HAP-1 (cell line): ENCODE measurements at regions not wholly inside any gene's neighbourhood (a gene's known extent, or its start where the extent isn't known, plus 50 kb on each side); places are given as distances from the start of the nearest gene placed in this dataset.

Experiments
- DNase-seq, 2 experiments: peaks; one replicate each; pipeline ENCODE4 v3.0.0-alpha.2; 2016 to 2020; ENCODE audit warnings: low spot score in 2 of 2
- H3K27me3 ChIP-seq: fragments of 250-450 bp; sonication (Bioruptor Pico); 2 replicates; pipeline ENCODE4 v1.5.1; 2020; ENCODE audit warnings: low read depth, mild to moderate bottlenecking, moderate library complexity
- H3K36me3 ChIP-seq: fragments of 250-450 bp; sonication (Bioruptor Pico); replicated peaks from 2 replicates; pipeline ENCODE4 v1.5.1; 2020; ENCODE audit warnings: mild to moderate bottlenecking
- H3K4me1 ChIP-seq: fragments of 250-450 bp; sonication (Bioruptor Pico); 2 replicates; pipeline ENCODE4 v1.5.1; 2020; ENCODE audit warnings: mild to moderate bottlenecking
- H3K4me3 ChIP-seq: fragments of 250-450 bp; sonication (Bioruptor Pico); 2 replicates; pipeline ENCODE4 v1.5.1; 2020; ENCODE audit warnings: mild to moderate bottlenecking, moderate library complexity
- H3K9me3 ChIP-seq: fragments of 250-450 bp; sonication (Bioruptor Pico); 2 replicates; pipeline ENCODE4 v1.5.1; 2020; ENCODE audit warnings: mild to moderate bottlenecking, moderate library complexity
- in situ Hi-C: fragments of 300-500 bp; cut with MboI; formaldehyde crosslinking; loops from 3 replicates; pipeline ENCODE4 v1.14.3; 2020; ENCODE audit warnings: low sequenced_read_pairs, inconsistent platforms, mixed read lengths

DNA sequence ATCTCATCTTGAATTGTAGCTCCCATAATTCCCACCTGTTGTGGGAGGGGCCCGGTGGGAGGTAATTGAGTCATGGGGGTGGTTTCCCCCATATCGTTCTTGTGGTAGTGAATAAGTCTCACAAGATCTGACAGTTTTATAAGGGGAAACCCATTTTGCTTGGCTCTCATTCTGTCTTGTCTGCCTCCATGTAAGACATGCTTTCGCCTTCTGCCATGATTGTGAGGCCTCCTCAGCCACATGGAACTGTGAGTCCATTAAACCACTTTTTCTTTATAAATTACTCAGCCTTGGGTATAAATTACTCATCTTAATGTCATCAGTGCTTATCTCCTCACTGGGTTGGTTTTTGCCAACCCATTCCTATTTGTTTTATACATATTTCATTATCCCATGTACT lies 142.0 kb upstream of the GMDS start:
- H3K27me3 ChIP-seq: no peaks in the 10 kb centered on the region; the same call in 1 of the 2 replicates
- no peaks in the 10 kb centered on the region for H3K4me1 ChIP-seq
- DNase-seq: no peak
- no peak overlapping the region for H3K4me3 ChIP-seq
- H3K36me3 ChIP-seq: no peaks in the 10 kb centered on the region
- H3K9me3 ChIP-seq: no peaks in the 10 kb centered on the region
- in situ Hi-C loops: no loop called here

DNA sequence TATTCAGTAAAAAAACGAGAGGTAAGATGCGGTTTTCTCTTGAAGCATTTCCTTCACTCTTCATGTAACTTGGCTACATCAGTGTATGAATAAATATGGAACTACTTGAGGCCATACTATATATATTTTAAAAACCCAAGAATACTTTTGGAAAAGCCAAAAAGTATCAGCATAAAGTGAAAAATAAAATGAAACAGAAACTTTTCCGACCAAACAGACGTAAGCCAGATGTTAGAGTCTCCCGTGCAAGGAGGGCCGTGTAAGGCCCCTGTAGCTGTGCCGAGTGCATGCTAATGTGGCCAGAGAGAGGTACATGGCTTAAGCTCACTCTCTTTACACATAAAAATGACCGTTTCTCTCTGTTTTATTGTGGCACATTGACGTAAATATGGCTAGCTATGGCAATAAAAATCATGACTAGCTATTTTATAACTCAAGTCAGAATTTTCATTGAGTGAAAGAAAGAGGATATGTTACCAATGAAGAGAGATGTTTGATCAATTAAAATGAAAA lies 140.1 kb upstream of the GMDS start:
- Histone ChIP-seq H3K4me1 (no peaks in the 10 kb centered on the region), H3K36me3 (no peaks in the 10 kb centered on the region), H3K4me3 (no peak overlapping the region), H3K27me3 (no peaks in the 10 kb centered on the region; the same call in 1 of the 2 replicates), H3K9me3 (no peaks in the 10 kb centered on the region)
- in situ Hi-C loops: no loop called here
- no peak for DNase-seq

DNA sequence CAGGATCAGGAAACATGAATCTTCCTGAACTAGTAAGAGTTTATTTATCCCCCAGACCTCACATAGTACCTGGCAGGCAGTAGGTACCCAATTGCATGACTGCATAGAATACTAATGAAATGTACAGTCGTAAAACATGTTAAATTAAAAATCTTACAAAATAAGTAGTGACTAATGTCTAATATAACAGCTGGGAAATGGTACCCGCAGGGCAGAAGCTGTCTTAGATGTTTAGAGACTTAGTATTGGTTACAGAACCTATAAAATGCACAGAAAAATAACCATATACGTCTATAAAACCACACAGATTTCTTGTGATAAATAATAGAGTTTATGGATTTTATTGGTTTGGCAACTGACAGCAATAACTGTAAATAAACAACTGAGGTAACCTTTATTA lies 139.1 kb upstream of the GMDS start:
- no peak overlapping the region for H3K4me3 ChIP-seq
- H3K9me3 ChIP-seq: no peaks in the 10 kb centered on the region
- H3K27me3 ChIP-seq: no peaks in the 10 kb centered on the region; the same call in 1 of the 2 replicates
- H3K36me3 ChIP-seq: no peaks in the 10 kb centered on the region
- no peak for DNase-seq
- H3K4me1 ChIP-seq: no peaks in the 10 kb centered on the region
- in situ Hi-C loops: no loop called here

DNA sequence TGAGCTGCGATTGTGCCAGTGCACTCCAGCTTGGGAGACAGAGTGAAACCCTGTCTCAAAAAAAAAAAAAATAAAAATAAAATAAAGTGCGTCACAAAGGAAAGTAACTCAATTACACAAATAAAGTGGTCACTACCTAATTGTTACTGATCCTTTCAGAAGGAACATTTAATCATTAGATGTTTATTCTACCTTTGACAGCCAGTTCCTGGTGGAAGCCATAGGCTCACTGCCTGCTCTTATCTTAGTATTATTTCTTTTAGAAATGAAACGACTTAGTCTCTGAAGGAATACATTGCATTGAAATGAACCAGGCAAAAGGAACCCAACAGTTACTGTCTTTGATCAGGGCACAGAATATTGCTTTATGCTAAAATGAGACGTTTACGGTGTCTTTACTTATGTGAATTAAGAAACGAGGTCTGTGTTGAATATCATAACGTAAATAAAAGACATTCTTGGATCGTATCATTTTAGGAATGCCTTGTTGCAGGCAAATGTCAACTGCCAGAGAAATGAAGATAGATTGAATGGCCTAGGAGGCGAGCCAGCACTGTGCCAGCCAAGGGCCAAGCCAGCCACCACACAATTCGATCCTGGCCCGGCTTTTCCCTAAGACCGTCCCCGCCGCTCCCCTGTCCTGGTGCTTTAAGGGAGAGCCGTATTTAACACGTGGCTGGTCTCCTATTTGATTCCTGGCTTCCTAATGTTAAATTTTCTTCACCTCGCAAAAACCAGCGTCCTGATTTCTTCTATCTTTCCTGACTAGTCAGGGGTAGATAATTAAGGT lies 136.7 kb upstream of the GMDS start:
- no peaks in the 10 kb centered on the region for H3K9me3 ChIP-seq
- H3K4me1 ChIP-seq: no peaks in the 10 kb centered on the region
- no peaks in the 10 kb centered on the region for H3K36me3 ChIP-seq
- no peaks in the 10 kb centered on the region; the same call in 1 of the 2 replicates for H3K27me3 ChIP-seq
- in situ Hi-C loops: no loop called here
- no peak overlapping the region for H3K4me3 ChIP-seq
- DNase-seq: no peak

DNA sequence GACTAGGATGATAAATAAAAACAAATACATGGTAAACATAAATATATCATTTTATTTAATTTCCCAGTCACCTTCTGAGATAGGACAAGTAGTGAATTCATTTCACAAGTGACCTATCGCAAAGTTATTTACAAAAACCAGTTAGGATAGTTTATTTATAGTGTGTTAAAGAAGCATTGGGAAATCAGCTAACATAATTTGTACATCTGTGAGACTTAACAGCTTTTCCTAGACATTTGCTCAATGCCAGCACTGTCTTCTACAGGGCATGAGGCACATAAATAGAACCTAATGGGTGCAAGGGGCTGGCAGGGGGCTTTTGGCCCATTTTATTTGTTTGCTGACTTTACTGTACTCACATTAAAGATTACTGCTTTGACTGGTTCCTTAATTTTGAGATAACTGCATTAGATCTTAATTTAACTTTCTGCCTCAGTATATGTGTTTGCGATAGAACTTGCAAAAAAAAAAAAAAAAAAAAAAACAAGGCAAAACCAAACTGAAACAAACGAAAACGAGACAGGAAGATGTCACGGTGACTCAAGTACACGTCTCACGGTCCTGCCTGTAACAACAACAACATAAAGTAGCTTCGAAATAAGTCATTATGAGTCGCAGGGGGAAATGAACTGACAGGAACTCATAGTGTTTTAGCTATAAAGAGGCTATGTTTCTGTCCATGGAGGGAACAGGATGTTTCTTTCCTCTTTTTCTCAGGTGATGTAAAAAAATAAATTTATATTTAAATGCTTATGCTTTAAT lies 133.7 kb upstream of the GMDS start:
- Histone ChIP-seq H3K36me3 (no peaks in the 10 kb centered on the region), H3K9me3 (no peaks in the 10 kb centered on the region), H3K4me3 (no peak overlapping the region), H3K27me3 (no peaks in the 10 kb centered on the region), H3K4me1 (no peaks in the 10 kb centered on the region)
- in situ Hi-C loops: no loop called here
- DNase-seq: no peak

DNA sequence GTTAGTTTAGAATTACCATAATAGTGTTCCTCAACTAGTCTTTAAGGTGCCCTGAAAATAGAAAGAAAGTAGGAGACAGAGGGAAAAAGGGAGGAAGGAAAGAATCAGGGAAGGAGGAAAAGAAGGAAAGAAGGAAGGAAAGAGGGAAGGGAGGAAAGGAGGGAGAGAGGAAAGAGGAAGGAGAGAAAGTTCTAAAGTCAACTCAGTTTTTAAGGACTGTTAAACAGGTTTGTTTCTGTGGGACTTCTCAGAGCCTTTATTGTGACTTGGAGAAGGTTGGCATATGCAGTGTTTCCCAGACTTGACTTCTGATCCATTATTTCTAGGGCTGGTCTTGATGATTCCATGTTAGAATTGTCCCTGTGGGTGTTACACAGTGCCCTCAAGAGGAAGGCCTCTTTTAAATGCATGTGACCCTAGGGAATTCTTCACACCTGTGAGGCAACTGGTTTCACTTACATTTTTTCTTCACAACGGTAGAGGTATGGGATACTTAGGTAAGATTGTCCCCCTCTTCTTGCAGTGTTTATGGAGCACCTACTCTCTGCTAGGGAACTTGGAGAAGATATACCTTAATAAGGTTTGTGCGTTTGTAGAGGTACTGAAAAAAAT lies 132.7 kb upstream of the GMDS start:
- no peak for DNase-seq
- Histone ChIP-seq H3K9me3 (no peaks in the 10 kb centered on the region), H3K36me3 (no peaks in the 10 kb centered on the region), H3K4me3 (no peak overlapping the region), H3K27me3 (no peaks in the 10 kb centered on the region), H3K4me1 (no peaks in the 10 kb centered on the region)
- in situ Hi-C loops: no loop called here

DNA sequence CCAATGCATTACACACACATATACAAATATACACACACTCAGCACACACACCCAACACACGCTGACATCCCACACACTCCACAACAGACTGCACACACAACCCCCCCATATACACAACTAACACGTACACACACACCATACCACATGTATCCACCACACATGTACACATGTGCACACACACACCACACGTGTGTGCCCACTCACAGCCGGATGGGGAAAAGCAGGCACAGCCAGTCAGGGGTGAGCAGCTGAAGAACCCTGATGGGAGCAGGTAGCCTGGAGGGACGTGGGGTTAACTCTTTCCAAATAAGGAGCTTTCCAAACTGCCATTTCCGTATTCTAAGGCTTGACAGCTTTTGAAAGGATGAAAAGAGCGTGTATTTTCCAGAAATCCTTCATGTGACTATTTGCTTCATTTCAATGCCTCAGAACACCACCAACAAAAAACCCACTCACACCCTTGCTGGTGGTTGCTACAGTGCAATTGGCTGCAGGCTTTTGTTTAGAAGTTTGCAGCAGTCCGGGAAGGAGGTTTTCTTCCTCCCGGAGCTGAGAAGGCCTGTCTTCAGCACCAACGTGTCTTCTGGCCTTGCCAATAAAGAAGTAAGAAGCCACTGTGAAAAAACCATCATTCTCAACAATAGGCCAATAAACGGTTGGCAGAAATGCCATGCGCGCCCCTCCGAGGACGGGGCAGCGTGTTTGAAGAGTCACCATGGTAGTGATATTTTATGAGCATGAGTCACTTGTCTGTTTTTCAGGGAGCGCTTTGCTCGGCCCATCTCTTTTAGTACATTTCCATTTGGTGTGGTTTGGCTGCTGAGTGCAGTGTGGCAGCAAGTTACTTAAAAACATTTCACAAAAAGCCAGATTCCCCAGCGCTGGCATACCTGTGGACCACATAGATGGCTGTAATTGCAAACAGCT lies 131.3 kb upstream of the GMDS start:
- H3K27me3 ChIP-seq: no peaks in the 10 kb centered on the region
- in situ Hi-C loops: no loop called here
- H3K9me3 ChIP-seq: no peaks in the 10 kb centered on the region
- no peak for DNase-seq
- H3K36me3 ChIP-seq: no peaks in the 10 kb centered on the region
- H3K4me1 ChIP-seq: no peaks in the 10 kb centered on the region
- H3K4me3 ChIP-seq: no peak overlapping the region

DNA sequence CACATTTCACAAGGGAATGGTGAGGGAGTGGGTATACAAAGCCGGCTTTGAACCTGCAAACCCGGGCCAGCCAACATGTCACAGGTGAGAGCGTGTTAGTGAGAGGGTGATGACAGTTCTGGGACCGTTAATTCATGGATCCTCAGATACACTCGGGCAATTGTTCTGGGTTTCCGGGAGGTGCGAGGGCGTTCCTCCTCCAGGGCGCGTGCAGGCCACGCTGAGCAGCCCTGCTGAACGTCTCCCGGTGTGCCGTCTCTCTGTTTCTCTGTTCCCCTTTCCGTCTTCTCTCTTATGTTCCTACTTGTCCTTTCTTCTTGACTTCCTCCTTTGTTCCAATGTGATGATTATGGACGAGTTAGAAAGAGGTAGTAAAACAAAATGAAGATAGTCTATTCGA lies 130.0 kb upstream of the GMDS start:
- Histone ChIP-seq H3K4me1 (no peaks in the 10 kb centered on the region), H3K27me3 (no peaks in the 10 kb centered on the region), H3K4me3 (no peak overlapping the region), H3K9me3 (no peaks in the 10 kb centered on the region), H3K36me3 (no peaks in the 10 kb centered on the region)
- no peak for DNase-seq
- in situ Hi-C loops: no loop called here

DNA sequence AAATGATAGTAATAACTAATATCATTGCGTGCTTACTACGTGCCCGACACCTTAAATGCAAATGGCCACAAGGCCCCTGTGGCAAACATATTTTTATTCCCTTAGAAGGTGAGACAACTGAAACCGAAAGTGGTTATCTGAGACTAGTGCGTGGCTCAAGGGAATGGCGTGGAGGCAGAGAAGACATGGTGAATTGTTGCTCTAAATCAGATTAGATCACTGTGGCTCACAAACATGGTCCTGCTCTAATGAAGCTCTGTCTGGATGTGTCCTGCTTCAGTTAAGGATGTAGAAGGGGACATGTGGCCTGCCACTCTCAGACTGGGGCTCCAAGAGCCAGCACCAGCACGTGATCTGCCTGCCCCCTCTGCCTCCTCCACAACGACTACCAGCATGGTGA lies 124.2 kb upstream of the GMDS start:
- Histone ChIP-seq H3K4me3 (no peak overlapping the region), H3K27me3 (no peaks in the 10 kb centered on the region), H3K4me1 (no peaks in the 10 kb centered on the region), H3K36me3 (no peaks in the 10 kb centered on the region), H3K9me3 (no peaks in the 10 kb centered on the region)
- in situ Hi-C loops: no loop called here
- no peak for DNase-seq

DNA sequence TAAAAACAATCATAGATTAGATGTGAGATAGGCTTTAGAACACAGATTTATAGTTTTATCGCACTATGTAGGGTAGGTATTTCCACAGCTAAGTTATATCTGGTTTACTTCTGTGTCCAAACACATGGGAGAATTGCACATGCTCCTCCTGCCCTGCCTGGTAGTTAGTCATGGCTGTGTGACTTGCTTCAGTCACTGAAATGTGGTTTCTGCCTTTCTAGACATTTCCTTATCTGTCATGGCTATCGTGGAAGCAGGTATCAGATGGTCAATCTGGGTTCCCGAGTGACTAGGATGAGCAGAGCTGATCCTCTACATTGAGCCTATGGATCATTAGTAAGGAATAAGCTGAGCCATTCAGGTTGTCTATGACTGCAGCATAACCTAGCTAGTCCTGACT lies 117.8 kb upstream of the GMDS start:
- Histone ChIP-seq H3K4me1 (no peaks in the 10 kb centered on the region), H3K27me3 (no peaks in the 10 kb centered on the region), H3K9me3 (no peaks in the 10 kb centered on the region), H3K36me3 (no peaks in the 10 kb centered on the region), H3K4me3 (no peak overlapping the region)
- DNase-seq: no peak
- in situ Hi-C loops: no loop called here

DNA sequence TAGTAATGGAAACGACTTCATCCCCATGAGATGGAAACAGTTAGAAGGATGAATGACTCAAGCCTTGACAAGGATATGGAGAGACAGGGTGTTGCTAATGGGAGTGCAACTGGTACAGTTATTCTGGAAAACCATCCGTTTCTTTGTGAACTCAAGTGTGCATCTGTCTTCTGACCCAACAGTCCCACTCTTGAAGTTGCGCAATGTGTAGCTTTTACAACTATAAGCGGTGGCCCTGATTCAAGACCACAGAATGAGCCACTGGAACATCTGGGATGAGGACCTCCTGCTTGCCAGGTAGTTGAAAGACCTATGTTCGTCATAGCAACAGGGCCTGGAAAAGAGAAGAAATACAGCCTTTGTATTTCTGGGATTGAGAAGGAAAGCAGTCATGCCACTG lies 115.8 kb upstream of the GMDS start:
- DNase-seq: no peak
- Histone ChIP-seq H3K27me3 (peaks cover 2% of the 10 kb centered on the region; the same call in 1 of the 2 replicates), H3K4me3 (no peak overlapping the region), H3K4me1 (no peaks in the 10 kb centered on the region), H3K9me3 (no peaks in the 10 kb centered on the region), H3K36me3 (no peaks in the 10 kb centered on the region)
- in situ Hi-C loops: no loop called here

DNA sequence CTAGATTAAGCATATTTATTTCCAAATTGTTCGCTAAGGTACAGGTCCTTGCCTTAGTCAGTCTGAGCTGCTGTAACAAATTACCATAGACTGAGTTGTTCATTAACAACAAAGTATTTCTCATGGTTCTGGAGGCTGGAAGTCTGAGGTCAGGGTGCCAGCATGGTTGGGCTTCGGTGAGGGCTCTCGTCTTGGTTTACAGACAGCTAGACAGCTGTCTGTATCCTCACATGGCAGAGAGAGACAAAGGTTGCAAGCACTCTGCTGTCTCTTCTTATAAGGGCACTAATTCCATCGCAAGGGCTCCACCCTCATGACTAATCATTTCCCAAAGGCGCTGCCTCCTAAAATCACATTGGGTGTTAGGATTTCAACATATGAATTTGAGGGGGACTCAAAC lies 115.3 kb upstream of the GMDS start:
- Histone ChIP-seq H3K27me3 (peaks cover 5% of the 10 kb centered on the region; the same call in 1 of the 2 replicates), H3K4me3 (no peak overlapping the region), H3K36me3 (no peaks in the 10 kb centered on the region), H3K4me1 (no peaks in the 10 kb centered on the region), H3K9me3 (no peaks in the 10 kb centered on the region)
- DNase-seq: no peak
- in situ Hi-C loops: no loop called here

DNA sequence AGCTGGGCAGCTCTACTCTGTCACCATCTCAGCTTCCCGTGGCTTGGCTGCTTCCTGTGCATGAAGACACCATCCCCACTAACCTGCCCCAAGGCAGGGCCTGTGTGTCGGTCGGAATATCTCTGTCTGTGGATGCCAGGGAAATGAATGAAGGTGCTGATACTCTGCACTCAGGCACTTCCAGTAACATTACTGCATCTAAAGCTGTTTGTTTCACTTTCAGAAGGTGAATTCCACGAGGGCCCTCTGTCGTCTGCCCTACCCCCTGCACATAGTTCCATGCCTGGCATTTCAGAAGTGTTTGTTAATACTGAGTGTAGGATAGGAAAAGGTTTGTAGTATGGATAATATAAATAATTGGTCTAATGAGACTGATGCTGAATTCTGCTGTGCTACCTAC lies 114.7 kb upstream of the GMDS start:
- H3K9me3 ChIP-seq: no peaks in the 10 kb centered on the region
- H3K36me3 ChIP-seq: no peaks in the 10 kb centered on the region
- H3K4me1 ChIP-seq: no peaks in the 10 kb centered on the region
- no peak for DNase-seq
- H3K27me3 ChIP-seq: peaks cover 5% of the 10 kb centered on the region; the same call in 1 of the 2 replicates
- no peak overlapping the region for H3K4me3 ChIP-seq
- in situ Hi-C loops: no loop called here
